Ovary (tissue), 3 donors: ENCODE measurements at regions not wholly inside any gene's neighbourhood (a gene's known extent, or its start where the extent isn't known, plus 50 kb on each side); places are given as distances from the start of the nearest gene placed in this dataset.

Source experiments
- EP300 ChIP-seq: sonication (generic); formaldehyde crosslinking; IDR thresholded peaks from one replicate; pipeline ENCODE4 v1.6.1; 2017; ENCODE audit warnings: antibody characterized with exemption
- POLR2A ChIP-seq: fragments of 450-650 bp; IDR thresholded peaks from one replicate; pipeline ENCODE4 v1.6.1; 2017; ENCODE audit warnings: antibody characterized with exemption, mild to moderate bottlenecking, moderate library complexity
- TF ChIP-seq, protein P1 (sequence below), 3 donors: fragments of 450-650 bp in 2 of 3; fragments of 200-600 bp in 1 of 3; IDR thresholded peaks; one replicate each; pipeline versions ENCODE4 v1.5.1 to v1.8.0; 2016 to 2022; ENCODE audit warnings: antibody characterized with exemption in 3 of 3, mild to moderate bottlenecking in 1 of 3
- donor health status: DM: no; HTN: no; CAD: no.

GRCh38 chr3:164476631-164477030, 601.7 kb downstream of the SI start:
- TF ChIP-seq, protein P1, sequence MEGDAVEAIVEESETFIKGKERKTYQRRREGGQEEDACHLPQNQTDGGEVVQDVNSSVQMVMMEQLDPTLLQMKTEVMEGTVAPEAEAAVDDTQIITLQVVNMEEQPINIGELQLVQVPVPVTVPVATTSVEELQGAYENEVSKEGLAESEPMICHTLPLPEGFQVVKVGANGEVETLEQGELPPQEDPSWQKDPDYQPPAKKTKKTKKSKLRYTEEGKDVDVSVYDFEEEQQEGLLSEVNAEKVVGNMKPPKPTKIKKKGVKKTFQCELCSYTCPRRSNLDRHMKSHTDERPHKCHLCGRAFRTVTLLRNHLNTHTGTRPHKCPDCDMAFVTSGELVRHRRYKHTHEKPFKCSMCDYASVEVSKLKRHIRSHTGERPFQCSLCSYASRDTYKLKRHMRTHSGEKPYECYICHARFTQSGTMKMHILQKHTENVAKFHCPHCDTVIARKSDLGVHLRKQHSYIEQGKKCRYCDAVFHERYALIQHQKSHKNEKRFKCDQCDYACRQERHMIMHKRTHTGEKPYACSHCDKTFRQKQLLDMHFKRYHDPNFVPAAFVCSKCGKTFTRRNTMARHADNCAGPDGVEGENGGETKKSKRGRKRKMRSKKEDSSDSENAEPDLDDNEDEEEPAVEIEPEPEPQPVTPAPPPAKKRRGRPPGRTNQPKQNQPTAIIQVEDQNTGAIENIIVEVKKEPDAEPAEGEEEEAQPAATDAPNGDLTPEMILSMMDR (IDR thresholded peaks at IDR 0.05), result no peak
- TF ChIP-seq EP300 (no peak), POLR2A (no peak)
